ENCODE measurements at regions not wholly inside any gene's neighbourhood (a gene's known extent, or its start where the extent isn't known, plus 50 kb on each side); places are given as distances from the start of the nearest gene placed in this dataset.

- WGBS (ENCODE audit: low lambda C conversion rate) = 53% methylated on average over 2 of the region's 3 CpGs
- H2AFZ ChIP-seq (ENCODE audit: low read length) = no peak overlapping the region
- no peak overlapping the region for H3K4me2 ChIP-seq (ENCODE audit: low read depth, low read length)
- intact Hi-C loops (cut with micrococcal nuclease; ENCODE audit: unreplicated experiment) (no loop called here), in situ Hi-C loops (cut with HindIII; ENCODE audit: extremely low pct_ligation_motif_present, low pct_unique_long_range_greater_than_20kb) (no loop called here)
- peaks cover 16% of the 10 kb centered on the region for H3K4me1 ChIP-seq (ENCODE audit: insufficient read depth, low read length)
- H3K27me3 ChIP-seq (ENCODE audit: control insufficient read depth in 1 of 2, insufficient read depth in 2 of 2, low read length in 2 of 2) = no peaks in the 10 kb centered on the region
- no peaks in the 10 kb centered on the region for H3K79me2 ChIP-seq (ENCODE audit: insufficient read depth, low read length)
- H3K4me3 ChIP-seq (replicated peaks in 1 of 3; ENCODE audit: insufficient read depth in 1 of 3, low read depth in 2 of 3, low read length in 3 of 3) = no peak overlapping the region
- H3K9me3 ChIP-seq (ENCODE audit: low read length) = no peaks in the 10 kb centered on the region
- BruUV-seq (replicated peaks) = no TSS peak
- no peaks in the 10 kb centered on the region for H4K20me1 ChIP-seq (ENCODE audit: insufficient read depth, low read length)
- TF ChIP-seq ASH2L (IDR thresholded peaks at IDR 0.05; ENCODE audit: insufficient read length, low read depth, low read length) (no peak), ZBTB43 (CRISPR knock-in tag; conservative IDR thresholded peaks at IDR 0.05) (no peak), ZNF724P (CRISPR knock-in tag; IDR thresholded peaks at IDR 0.05; ENCODE audit: borderline replicate concordance) (no peak), CBFB (CRISPR knock-in tag; IDR thresholded peaks at IDR 0.05) (no peak), ZNF598 (CRISPR knock-in tag; IDR thresholded peaks at IDR 0.05; ENCODE audit: borderline replicate concordance) (no peak), IRF2 (CRISPR knock-in tag; IDR thresholded peaks at IDR 0.05) (no peak), ZBTB38 (CRISPR knock-in tag; IDR thresholded peaks at IDR 0.05) (no peak), NAIF1 (CRISPR knock-in tag; IDR thresholded peaks at IDR 0.05; ENCODE audit: borderline replicate concordance) (no peak), HES4 (CRISPR knock-in tag; IDR thresholded peaks at IDR 0.05; ENCODE audit: borderline replicate concordance) (no peak), BCL6 (CRISPR knock-in tag; IDR thresholded peaks at IDR 0.05) (no peak), RELA (CRISPR knock-in tag; IDR thresholded peaks at IDR 0.05) (no peak), AGO2 (optimal IDR thresholded peaks at IDR 0.05; ENCODE audit: low read depth, low read length) (no peak), ZNF775 (CRISPR knock-in tag; IDR thresholded peaks at IDR 0.05; ENCODE audit: borderline replicate concordance) (no peak), MXI1 (IDR thresholded peaks at IDR 0.05; ENCODE audit: borderline replicate concordance, low read depth, low read length) (no peak)
- no peaks in the 10 kb centered on the region for H3K36me3 ChIP-seq (replicated peaks in 1 of 2; ENCODE audit: control insufficient read depth in 1 of 2, insufficient read depth in 2 of 2, low read length in 2 of 2)
- ATAC-seq (no peak), DNase-seq (ENCODE audit: low spot score) (no peak), FAIRE-seq (no peak)
- ChIA-PET CTCF (ENCODE audit: low intra/inter-chr PET ratio, low total read pairs) (no interaction called here), POLR2A (no interaction called here)
- H3K27ac ChIP-seq (ENCODE audit: extremely low read length, insufficient read depth, low read length) = no peak overlapping the region
- no peak overlapping the region for H3K9ac ChIP-seq (ENCODE audit: insufficient read depth, low read depth, low read length)
These were observed 91.5 kb upstream of the FAM174B start for GRCh38 chr15:92747047-92747446.
